ENCODE measurements at regions not wholly inside any gene's neighbourhood (a gene's known extent, or its start where the extent isn't known, plus 50 kb on each side); places are given as distances from the start of the nearest gene placed in this dataset.
A peak's percentile ranks its signal among the peaks of the same experiment; 100 is the strongest.

GRCh38 chr3:78050276-78051065 is 1010.6 kb downstream of the ROBO2 start:
- H3K4me3 ChIP-seq = no peak overlapping the region
- H3K36me3 ChIP-seq = no peaks in the 10 kb centered on the region
- no peak overlapping the region for H3K27ac ChIP-seq
- H3K9me3 ChIP-seq (ENCODE audit: low read depth) = no peaks in the 10 kb centered on the region
- DNase-seq (ENCODE audit: low read depth in 1 of 2, low spot score in 1 of 2) = no peak
- H3K27me3 ChIP-seq = no peaks in the 10 kb centered on the region
- H3K4me1 ChIP-seq (ENCODE audit: low read depth) = peaks cover 4% of the 10 kb centered on the region
- TF ChIP-seq CTCF (IDR thresholded peaks at IDR 0.05; ENCODE audit: low read depth, low read length) = no peak

- no peak for DNase-seq (ENCODE audit: low read depth in 1 of 2, low spot score in 1 of 2)
- Histone ChIP-seq H3K4me1 (ENCODE audit: low read depth) (peaks cover 4% of the 10 kb centered on the region), H3K27me3 (no peaks in the 10 kb centered on the region), H3K27ac (no peak overlapping the region), H3K36me3 (no peaks in the 10 kb centered on the region), H3K4me3 (no peak overlapping the region), H3K9me3 (ENCODE audit: low read depth) (no peaks in the 10 kb centered on the region)
- TF ChIP-seq CTCF (IDR thresholded peaks at IDR 0.05; ENCODE audit: low read depth, low read length) = no peak
Observed at GRCh38 chr3:78052746-78053145, 1012.8 kb downstream of the ROBO2 start.

GRCh38 chr3:78066287-78066686 is 1026.4 kb downstream of the ROBO2 start:
- no peak overlapping the region for H3K4me3 ChIP-seq
- no peaks in the 10 kb centered on the region for H3K4me1 ChIP-seq (ENCODE audit: low read depth)
- no peak for DNase-seq (ENCODE audit: low read depth in 1 of 2, low spot score in 1 of 2)
- no peak overlapping the region for H3K27ac ChIP-seq
- no peaks in the 10 kb centered on the region for H3K9me3 ChIP-seq (ENCODE audit: low read depth)
- TF ChIP-seq CTCF (IDR thresholded peaks at IDR 0.05; ENCODE audit: low read depth, low read length) = no peak
- no peaks in the 10 kb centered on the region for H3K36me3 ChIP-seq
- H3K27me3 ChIP-seq = no peaks in the 10 kb centered on the region

GRCh38 chr3:78070188-78070587 is 1030.3 kb downstream of the ROBO2 start:
- TF ChIP-seq CTCF (IDR thresholded peaks at IDR 0.05; ENCODE audit: low read depth, low read length) = no peak
- Histone ChIP-seq H3K36me3 (no peaks in the 10 kb centered on the region), H3K27ac (no peak overlapping the region), H3K4me3 (no peak overlapping the region), H3K4me1 (ENCODE audit: low read depth) (no peaks in the 10 kb centered on the region), H3K9me3 (ENCODE audit: low read depth) (no peaks in the 10 kb centered on the region), H3K27me3 (no peaks in the 10 kb centered on the region)
- no peak for DNase-seq (ENCODE audit: low read depth in 1 of 2, low spot score in 1 of 2)

- Histone ChIP-seq H3K9me3 (ENCODE audit: low read depth) (no peaks in the 10 kb centered on the region), H3K27me3 (no peaks in the 10 kb centered on the region), H3K4me1 (ENCODE audit: low read depth) (no peaks in the 10 kb centered on the region), H3K27ac (peak overlapping the region; percentile 31), H3K4me3 (no peak overlapping the region), H3K36me3 (no peaks in the 10 kb centered on the region)
- TF ChIP-seq CTCF (IDR thresholded peaks at IDR 0.05; ENCODE audit: low read depth, low read length) = no peak
- DNase-seq (ENCODE audit: low read depth in 1 of 2, low spot score in 1 of 2) = peak in 1 of 2 donors; percentile 37
Observed at GRCh38 chr3:78076379-78076778, 1036.5 kb downstream of the ROBO2 start.

Data from cardiac muscle cell (in vitro differentiated cells and primary cell).